C4-2B (cell line): ENCODE measurements at regions not wholly inside any gene's neighbourhood (a gene's known extent, or its start where the extent isn't known, plus 50 kb on each side); places are given as distances from the start of the nearest gene placed in this dataset.

ENCODE experiments used
- ZFX ChIP-seq: fragments of 450-650 bp; IDR thresholded peaks from 2 replicates; pipeline ENCODE4 v1.6.1; 2017
- TF ChIP-seq, protein P1 (sequence below): fragments of 450-650 bp; conservative IDR thresholded peaks from 2 replicates; pipeline ENCODE4 v1.5.1; 2017; ENCODE audit warnings: mild to moderate bottlenecking

DNA sequence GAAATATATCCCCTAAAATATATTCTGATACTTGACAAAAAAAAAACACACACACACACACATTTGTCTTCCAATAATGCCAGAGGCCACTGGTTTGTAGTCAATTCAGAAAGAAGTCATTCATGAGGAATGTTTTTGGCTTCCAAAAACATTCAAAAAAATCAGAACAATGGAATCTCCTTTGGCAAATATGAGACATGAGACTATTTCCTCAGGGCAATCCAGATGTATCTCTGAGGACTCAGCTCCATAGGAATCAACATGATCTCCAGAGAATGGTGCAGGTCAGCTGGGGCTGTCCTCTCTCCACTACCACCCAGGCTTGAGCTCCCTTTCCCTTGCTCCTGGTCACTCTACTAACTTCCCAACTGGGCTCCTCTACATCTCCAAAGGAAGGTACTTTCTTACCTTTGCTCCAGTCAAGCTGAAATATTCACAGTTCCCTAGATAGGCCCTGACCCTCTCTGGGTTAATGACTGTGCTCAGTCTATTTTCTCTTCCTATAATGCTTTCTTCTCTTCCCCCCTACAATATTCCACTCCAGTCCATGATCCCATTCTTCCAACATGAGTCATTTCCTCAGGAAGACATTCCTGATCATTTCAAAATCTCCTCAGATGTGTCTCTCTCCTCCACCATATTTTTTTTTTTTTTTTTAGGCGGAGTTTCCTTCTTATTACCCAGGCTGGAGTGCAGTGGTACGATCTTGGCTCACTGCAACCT lies 145.3 kb downstream of the C1D start:
- TF ChIP-seq, protein P1, sequence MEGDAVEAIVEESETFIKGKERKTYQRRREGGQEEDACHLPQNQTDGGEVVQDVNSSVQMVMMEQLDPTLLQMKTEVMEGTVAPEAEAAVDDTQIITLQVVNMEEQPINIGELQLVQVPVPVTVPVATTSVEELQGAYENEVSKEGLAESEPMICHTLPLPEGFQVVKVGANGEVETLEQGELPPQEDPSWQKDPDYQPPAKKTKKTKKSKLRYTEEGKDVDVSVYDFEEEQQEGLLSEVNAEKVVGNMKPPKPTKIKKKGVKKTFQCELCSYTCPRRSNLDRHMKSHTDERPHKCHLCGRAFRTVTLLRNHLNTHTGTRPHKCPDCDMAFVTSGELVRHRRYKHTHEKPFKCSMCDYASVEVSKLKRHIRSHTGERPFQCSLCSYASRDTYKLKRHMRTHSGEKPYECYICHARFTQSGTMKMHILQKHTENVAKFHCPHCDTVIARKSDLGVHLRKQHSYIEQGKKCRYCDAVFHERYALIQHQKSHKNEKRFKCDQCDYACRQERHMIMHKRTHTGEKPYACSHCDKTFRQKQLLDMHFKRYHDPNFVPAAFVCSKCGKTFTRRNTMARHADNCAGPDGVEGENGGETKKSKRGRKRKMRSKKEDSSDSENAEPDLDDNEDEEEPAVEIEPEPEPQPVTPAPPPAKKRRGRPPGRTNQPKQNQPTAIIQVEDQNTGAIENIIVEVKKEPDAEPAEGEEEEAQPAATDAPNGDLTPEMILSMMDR, result no peak
- no peak for TF ChIP-seq ZFX
